ENCODE measurements at regions not wholly inside any gene's neighbourhood (a gene's known extent, or its start where the extent isn't known, plus 50 kb on each side); places are given as distances from the start of the nearest gene placed in this dataset.

DNA sequence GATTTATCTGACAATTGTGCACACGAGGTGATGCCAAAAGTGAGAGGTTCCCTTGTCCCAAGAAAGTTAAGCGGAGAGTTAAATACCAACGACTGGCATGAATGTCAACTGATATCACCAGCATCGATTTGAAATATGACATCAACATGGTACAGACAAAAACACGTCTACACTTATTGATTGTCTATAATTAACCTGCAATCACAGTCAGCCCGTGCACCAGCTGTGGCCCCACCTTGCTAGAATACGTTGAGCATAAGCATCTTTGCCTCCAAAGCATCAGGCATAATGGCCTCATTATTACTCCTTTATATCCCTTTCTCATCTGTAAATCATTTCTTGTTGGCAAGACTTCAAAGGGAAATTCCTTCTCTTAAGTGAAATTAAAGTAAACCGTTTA, 625.4 kb downstream of the IRX1 start:
- no peak for DNase-seq (ENCODE audit: low read depth in 2 of 2)

DNA sequence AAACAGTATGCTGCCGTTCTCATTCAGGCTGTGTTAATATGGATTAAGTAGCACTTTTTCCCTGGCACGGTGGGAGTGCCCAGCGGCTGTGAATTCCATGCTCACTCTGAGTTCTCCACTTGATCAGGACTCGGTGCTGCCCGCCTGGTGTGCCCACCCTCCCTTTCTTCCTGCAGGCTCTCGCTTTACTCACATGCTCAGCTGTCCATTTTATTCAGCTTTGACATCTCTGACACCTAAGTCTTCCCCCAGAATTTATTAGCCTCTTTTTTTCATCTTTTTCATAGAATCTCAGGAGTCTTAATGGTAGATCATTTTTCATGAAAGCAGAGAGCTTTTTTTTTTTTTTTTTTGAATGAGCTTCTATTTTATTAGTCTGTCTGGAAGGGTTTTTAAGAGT, 626.5 kb downstream of the IRX1 start:
- DNase-seq (ENCODE audit: low read depth in 2 of 2): no peak

GRCh38 chr5:4222821-4223220, 627.2 kb downstream of the IRX1 start:
- no peak for DNase-seq (ENCODE audit: low read depth in 2 of 2)

DNA sequence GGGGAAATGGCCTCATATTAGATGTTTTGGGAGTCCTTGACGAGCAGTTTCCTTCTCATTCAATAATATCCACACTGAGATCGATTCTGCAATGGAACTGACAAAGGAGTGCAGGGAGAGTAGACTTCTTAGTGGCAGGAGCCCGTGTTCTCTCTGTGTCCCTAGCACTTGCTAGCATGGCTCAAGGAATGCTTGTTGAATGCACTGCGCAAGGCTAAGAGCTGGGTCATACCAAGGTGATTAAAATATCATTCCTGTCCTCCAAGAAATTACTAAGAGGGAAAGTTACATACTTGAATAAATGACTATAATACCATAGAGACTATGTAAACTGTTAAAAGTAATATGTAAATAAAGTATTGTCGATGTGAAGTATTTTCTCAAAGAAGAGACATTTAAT, 630.1 kb downstream of the IRX1 start:
- no peak for DNase-seq (ENCODE audit: low read depth in 2 of 2)

DNA sequence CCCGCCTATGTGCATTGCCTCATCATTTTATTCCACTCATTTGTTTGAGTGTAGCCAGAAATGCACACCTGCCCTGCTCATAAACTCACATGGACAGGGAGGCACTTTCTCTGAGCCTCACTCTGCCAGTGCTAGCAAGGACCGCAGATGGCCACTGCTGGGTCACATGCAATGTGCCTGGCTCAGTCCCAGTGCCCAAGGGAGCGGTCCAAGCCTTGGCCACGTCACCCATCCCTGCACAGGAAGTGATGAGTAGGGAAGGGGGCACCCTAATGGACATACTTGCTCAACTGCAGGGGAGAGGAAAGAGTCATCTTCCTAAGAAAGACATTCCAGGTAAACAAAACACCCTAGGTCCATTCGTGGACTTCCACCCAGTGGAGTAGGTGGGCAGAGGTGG, 630.9 kb downstream of the IRX1 start:
- no peak for DNase-seq (ENCODE audit: low read depth in 2 of 2)

DNA sequence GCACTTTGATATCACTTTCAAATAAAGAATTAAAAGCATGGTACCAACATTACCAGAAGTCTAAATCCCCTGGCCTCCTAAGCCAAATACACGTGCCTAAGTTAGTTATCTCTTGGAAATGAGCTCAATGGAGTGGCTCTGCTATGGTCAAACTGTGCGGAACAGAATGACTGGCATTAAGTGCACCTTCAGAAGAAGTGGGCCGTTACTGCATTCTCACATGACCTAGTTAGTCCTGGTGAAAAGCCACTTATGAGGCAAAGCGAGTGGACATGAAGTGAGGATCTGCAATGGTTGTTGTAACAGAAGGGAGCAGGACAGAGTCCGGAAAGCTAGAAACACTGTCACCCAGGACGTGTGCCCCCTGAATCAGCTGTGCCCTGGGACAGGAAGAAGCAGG, 633.1 kb downstream of the IRX1 start:
- no peak for DNase-seq (ENCODE audit: low read depth in 2 of 2)

DNA sequence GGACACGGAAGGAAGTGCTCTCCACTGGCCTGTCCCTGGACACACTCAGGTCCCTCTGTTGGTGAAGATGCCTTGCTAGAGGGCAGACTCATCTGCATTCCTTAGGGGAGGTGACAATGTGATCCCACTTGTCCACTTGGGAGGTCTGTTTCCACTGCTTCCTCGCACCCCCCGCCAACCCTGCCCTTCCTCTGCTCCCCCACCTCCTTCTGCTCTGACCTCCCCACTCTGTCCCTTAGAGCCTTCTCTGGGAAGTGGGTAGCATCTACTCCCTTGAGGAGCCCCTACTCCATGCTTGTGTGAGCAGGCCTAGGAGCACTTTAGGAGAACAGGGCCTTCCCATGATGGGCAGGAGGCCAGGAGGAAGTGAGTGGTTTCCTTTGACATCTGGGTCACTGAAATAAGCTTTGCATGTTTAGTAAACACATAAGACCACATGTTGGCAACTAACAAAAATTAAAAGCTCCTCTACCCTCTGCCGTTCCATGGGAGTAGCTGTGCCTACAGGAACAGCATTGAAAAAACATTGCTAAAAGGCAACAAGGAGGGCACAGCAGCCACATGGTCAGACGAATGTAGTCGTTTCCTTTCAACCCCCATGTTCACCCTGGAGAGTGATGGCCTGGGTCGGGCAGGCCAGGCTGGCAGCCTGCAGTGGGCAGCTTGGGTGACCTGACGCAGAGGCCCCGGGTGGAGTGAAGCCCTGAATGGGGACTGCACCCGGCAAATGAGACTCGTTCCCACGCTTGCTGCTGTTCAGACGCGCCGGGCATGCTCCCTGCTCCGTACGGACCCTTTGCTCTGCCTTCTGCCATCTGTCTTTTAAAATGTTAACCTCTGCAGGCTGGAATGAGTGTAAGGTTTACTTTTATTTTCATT, 634.0 kb downstream of the IRX1 start:
- no peak for DNase-seq (ENCODE audit: low read depth in 2 of 2)

DNA sequence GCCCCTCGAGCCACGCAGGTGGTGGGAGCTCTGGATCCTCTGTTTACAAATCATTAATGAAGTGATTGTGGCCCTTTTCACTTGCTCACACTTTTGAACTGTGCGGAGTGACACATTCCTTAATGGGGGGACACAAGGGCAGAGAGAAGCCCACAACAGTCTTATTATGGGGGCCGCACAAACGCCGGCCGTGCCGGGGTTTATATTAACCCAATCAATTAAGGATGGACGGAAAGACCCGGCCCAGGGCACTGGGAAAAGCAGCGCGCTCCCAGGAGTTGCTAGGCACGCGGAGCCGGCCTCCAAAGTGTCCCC, 634.8 kb downstream of the IRX1 start:
- DNase-seq (ENCODE audit: low read depth in 2 of 2): no peak

- DNase-seq (ENCODE audit: low read depth in 2 of 2): no peak
Measured at GRCh38 chr5:4230786-4231641, 635.4 kb downstream of the IRX1 start.

- DNase-seq (ENCODE audit: low read depth in 2 of 2): no peak
Measured at GRCh38 chr5:4232084-4232483, 636.5 kb downstream of the IRX1 start.

GRCh38 chr5:4233671-4234070, 638.0 kb downstream of the IRX1 start:
- no peak for DNase-seq (ENCODE audit: low read depth in 2 of 2)

- no peak for DNase-seq (ENCODE audit: low read depth in 2 of 2)
Measured at GRCh38 chr5:4243479-4244264, 648.0 kb downstream of the IRX1 start.

DNA sequence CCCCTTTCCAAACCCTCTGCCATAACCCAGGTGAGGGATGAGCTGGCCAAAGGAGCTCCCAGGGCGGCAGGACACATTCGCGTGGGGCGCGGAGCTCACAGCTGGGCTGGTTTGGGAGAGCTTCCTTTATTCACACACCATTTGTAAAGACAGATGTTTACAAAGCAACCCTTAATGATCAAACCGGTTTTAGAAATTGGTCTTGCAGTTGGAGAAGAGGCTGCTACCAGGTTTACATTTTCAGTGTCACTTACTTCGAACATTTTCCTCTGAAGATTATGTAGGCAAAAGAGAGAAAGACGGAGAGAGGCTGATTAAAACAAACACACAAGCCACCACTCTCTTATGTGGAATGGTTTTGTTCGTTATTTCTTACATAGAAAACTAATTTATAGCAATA, 648.7 kb downstream of the IRX1 start:
- no peak for DNase-seq (ENCODE audit: low read depth in 2 of 2)

DNA sequence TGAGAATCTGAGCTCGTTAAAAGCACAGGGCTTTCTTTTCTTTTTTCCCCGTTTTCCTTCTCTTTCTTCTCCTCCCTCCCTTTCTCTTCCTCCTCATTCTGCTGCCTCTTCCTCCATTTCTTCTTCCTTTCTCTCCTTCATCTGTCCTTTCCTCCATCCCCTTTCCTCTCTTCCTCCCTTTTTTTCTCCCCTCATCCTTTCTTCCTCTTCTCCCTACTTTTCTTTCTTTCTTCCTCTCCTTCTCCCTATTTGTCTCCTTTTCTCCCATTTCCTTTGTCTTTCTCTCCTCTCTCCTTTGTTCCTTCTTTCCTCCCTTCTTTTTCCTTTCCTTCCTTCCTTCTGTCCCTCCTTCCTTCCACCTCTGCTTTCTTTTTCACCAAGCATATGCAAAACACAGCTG, 649.4 kb downstream of the IRX1 start:
- no peak for DNase-seq (ENCODE audit: low read depth in 2 of 2)

DNA sequence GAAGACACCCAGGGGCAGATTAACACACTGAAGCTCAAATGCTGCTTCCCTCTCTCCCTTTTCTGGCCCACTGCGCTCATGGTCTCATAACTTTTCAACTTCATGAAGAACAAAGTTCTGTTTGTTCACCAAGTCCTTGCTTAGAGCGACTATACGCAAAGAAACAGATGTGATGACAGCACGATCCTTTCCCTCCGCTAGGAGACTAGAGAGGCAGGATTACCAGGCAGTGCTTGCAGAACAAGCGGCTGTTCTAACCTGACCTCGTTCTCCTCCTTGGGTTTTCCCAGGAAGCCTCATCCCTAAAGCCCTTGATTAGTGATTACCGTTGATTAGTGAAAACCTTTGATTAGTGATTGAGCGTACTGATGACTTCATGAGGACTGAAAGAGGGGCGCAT, 649.9 kb downstream of the IRX1 start:
- no peak for DNase-seq (ENCODE audit: low read depth in 2 of 2)

DNA sequence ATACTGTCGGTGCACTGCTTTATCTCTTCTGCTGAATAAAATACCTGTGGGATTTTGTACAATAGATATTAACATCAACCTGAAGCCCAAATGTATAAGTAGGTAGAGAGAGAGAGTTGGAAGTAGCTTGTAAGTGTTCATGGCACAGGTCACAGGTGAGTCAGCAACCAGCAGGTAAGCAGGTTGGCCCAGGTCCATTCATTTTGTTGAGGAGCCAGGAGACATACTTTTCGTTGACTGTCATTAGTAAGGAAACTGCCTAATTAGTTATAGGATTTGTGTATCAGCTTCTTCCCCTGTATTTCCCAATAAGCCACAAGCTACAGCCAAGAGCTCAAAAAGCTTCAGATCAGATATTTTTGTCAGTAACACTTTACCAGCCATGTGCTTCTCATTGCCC, 650.8 kb downstream of the IRX1 start:
- DNase-seq (ENCODE audit: low read depth in 2 of 2): no peak

GRCh38 chr5:4250254-4250653, 654.6 kb downstream of the IRX1 start:
- DNase-seq (ENCODE audit: low read depth in 2 of 2): no peak

- no peak for DNase-seq (ENCODE audit: low read depth in 2 of 2)
Measured at GRCh38 chr5:4252385-4252784, 656.8 kb downstream of the IRX1 start.

GRCh38 chr5:4254736-4255135, 659.1 kb downstream of the IRX1 start:
- DNase-seq (ENCODE audit: low read depth in 2 of 2): no peak

DNA sequence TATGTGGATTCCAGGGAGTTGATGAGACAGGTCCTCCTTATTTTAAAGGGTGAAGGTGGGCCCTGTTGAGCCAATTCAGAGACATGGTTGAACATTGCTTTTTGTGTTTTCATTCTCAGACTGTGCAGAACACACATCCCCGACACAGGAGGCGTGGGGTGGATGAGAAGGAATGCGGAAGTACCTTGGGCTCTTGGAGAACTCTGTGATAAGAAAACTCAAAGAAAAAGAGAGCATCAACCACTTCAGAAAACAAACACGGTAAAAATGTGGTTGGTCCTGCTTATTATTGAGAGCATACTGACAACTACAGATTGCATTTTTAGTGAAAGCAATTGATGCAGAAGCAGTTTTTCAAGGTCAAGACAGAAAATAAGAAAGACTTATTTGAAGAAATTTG, 659.8 kb downstream of the IRX1 start:
- no peak for DNase-seq (ENCODE audit: low read depth in 2 of 2)

DNA sequence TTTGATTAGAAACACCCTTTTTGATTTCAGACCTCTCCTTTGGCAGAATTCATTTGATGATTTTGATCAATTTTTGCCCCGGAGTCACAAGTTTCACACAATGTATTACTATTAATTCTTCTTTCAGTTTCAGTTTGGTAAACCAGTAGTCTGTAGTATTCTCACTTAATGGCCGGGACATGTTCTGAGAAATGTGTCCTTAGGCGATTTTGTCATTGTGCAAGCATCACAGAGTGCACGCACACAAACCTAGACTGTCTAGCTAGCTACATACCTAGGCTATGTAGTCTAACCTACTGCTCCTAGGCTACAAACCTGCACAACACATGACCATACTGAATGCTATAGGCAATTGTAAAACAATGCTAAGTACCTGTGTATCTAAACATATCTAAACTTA, 662.5 kb downstream of the IRX1 start:
- no peak for DNase-seq (ENCODE audit: low read depth in 2 of 2)

- no peak for DNase-seq (ENCODE audit: low read depth in 2 of 2)
Measured at GRCh38 chr5:4271193-4271592, 675.6 kb downstream of the IRX1 start.
